HL-60 (cell line): ENCODE measurements at regions not wholly inside any gene's neighbourhood (a gene's known extent, or its start where the extent isn't known, plus 50 kb on each side); places are given as distances from the start of the nearest gene placed in this dataset.

ENCODE experiments used
- GABPA ChIP-seq: IDR thresholded peaks from 2 replicates; pipeline ENCODE4 v1.6.1; 2012; ENCODE audit warnings: low read depth
- POLR2AphosphoS5 ChIP-seq: IDR thresholded peaks from 2 replicates; pipeline ENCODE4 v1.6.1; 2012; ENCODE audit warnings: low read depth
- SPI1 ChIP-seq: IDR thresholded peaks from 2 replicates; pipeline ENCODE4 v1.6.1; 2012; ENCODE audit warnings: low read depth, mild to moderate bottlenecking, borderline replicate concordance
- TF ChIP-seq, protein P1 (sequence below): IDR thresholded peaks from one replicate; pipeline ENCODE4 v1.5.1; 2011; ENCODE audit warnings: low read length, control low read depth, inconsistent platforms; ENCODE audit not compliant: insufficient read depth
- TF ChIP-seq, protein P2 (sequence below): IDR thresholded peaks from 2 replicates; pipeline ENCODE4 v1.6.1; 2012; ENCODE audit warnings: low read depth; ENCODE audit not compliant: insufficient replicate concordance

DNA sequence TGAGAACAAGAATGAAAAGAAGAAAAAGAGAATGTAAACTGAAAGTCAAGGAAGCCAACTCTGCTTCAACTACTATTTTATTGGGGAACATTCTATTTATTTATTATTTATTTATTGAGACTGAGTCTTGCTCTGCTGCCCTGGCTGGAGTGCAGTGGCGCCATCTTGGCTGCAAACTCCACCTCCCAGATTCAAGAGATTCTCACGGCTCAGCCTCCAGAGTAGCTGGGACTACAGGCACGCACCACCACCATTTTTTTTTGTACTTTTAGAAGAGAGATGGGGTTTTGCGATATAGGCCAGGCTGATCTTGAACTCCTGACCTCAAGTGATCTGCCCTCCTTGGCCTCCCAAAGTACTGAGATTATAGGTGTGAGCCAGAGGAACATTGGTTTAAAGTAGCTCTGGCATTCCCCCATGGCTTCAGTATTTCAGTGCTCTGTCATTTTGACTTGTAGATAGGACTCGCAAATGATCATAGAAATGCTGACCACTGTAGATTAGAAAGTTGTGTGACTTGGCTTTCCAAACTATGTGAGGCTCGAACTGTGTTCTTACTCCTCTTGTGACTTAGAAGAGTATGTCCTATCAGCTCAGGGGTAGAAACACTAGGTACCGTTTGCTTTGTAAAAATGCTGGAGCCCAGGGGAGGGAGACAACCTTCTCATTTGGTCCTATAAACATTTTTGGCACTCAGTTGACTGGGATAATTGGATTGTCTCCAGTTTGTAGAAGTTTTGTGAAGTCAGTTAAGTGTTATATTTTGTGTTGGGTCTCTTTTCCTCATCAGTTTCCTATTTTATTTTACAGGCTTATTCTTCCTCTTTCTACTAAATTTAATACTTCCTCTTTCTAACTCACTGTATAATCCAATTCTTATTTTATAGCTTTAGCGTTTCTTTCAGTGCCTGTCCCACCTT, 544.9 kb upstream of the CITED2 start:
- TF ChIP-seq, protein P1, sequence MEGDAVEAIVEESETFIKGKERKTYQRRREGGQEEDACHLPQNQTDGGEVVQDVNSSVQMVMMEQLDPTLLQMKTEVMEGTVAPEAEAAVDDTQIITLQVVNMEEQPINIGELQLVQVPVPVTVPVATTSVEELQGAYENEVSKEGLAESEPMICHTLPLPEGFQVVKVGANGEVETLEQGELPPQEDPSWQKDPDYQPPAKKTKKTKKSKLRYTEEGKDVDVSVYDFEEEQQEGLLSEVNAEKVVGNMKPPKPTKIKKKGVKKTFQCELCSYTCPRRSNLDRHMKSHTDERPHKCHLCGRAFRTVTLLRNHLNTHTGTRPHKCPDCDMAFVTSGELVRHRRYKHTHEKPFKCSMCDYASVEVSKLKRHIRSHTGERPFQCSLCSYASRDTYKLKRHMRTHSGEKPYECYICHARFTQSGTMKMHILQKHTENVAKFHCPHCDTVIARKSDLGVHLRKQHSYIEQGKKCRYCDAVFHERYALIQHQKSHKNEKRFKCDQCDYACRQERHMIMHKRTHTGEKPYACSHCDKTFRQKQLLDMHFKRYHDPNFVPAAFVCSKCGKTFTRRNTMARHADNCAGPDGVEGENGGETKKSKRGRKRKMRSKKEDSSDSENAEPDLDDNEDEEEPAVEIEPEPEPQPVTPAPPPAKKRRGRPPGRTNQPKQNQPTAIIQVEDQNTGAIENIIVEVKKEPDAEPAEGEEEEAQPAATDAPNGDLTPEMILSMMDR, result no peak
- TF ChIP-seq, protein P2, sequence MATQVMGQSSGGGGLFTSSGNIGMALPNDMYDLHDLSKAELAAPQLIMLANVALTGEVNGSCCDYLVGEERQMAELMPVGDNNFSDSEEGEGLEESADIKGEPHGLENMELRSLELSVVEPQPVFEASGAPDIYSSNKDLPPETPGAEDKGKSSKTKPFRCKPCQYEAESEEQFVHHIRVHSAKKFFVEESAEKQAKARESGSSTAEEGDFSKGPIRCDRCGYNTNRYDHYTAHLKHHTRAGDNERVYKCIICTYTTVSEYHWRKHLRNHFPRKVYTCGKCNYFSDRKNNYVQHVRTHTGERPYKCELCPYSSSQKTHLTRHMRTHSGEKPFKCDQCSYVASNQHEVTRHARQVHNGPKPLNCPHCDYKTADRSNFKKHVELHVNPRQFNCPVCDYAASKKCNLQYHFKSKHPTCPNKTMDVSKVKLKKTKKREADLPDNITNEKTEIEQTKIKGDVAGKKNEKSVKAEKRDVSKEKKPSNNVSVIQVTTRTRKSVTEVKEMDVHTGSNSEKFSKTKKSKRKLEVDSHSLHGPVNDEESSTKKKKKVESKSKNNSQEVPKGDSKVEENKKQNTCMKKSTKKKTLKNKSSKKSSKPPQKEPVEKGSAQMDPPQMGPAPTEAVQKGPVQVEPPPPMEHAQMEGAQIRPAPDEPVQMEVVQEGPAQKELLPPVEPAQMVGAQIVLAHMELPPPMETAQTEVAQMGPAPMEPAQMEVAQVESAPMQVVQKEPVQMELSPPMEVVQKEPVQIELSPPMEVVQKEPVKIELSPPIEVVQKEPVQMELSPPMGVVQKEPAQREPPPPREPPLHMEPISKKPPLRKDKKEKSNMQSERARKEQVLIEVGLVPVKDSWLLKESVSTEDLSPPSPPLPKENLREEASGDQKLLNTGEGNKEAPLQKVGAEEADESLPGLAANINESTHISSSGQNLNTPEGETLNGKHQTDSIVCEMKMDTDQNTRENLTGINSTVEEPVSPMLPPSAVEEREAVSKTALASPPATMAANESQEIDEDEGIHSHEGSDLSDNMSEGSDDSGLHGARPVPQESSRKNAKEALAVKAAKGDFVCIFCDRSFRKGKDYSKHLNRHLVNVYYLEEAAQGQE, result no peak
- TF ChIP-seq SPI1 (no peak), POLR2AphosphoS5 (no peak), GABPA (no peak)
